Suprapubic skin (tissue), 4 donors: ENCODE measurements at regions not wholly inside any gene's neighbourhood (a gene's known extent, or its start where the extent isn't known, plus 50 kb on each side); places are given as distances from the start of the nearest gene placed in this dataset.

Experiments
- DNase-seq, 2 donors: peaks; one replicate each; pipeline ENCODE4 v3.0.0-alpha.2; 2019; ENCODE audit warnings: low spot score in 2 of 2
- H3K27ac ChIP-seq: fragments of 200-600 bp; sonication (generic); one replicate; pipeline ENCODE4 v1.5.1; 2019
- H3K27me3 ChIP-seq: fragments of 200-600 bp; sonication (generic); one replicate; pipeline ENCODE4 v1.5.1; 2019
- H3K36me3 ChIP-seq: fragments of 200-600 bp; sonication (generic); one replicate; pipeline ENCODE4 v1.5.1; 2019
- H3K4me1 ChIP-seq: fragments of 200-600 bp; sonication (generic); one replicate; pipeline ENCODE4 v1.5.1; 2019
- H3K4me3 ChIP-seq: fragments of 200-600 bp; sonication (generic); one replicate; pipeline ENCODE4 v1.5.1; 2019; ENCODE audit warnings: mild to moderate bottlenecking
- H3K9me3 ChIP-seq: fragments of 200-600 bp; sonication (generic); one replicate; pipeline ENCODE4 v1.5.1; 2019
- EP300 ChIP-seq: sonication (generic); formaldehyde crosslinking; IDR thresholded peaks from one replicate; pipeline ENCODE4 v1.6.1; 2017; ENCODE audit warnings: antibody characterized with exemption
- POLR2A ChIP-seq, 2 donors: fragments of 450-650 bp; IDR thresholded peaks; one replicate each; pipeline ENCODE4 v1.6.1; 2017; ENCODE audit warnings: antibody characterized with exemption in 2 of 2, mild to moderate bottlenecking in 2 of 2, moderate library complexity in 2 of 2
- POLR2AphosphoS5 ChIP-seq, 3 donors: sonication (generic); formaldehyde crosslinking; IDR thresholded peaks; one replicate each; pipeline ENCODE4 v1.6.1; 2017; ENCODE audit warnings: antibody characterized with exemption in 3 of 3
- WGBS: methylation state at CpG from one replicate; pipeline ENCODE4 v1.1.5; 2018; 5-methylcytosine and 5-hydroxymethylcytosine counted together
- TF ChIP-seq, protein P1 (sequence below), 2 donors: fragments of 200-600 bp in 1 of 2; fragments of 450-650 bp in 1 of 2; sonication (generic) in 1 of 2; IDR thresholded peaks; one replicate each; pipeline ENCODE4 v1.5.1; 2016 to 2019; ENCODE audit warnings: antibody characterized with exemption in 2 of 2, mild to moderate bottlenecking in 1 of 2, moderate library complexity in 1 of 2

DNA sequence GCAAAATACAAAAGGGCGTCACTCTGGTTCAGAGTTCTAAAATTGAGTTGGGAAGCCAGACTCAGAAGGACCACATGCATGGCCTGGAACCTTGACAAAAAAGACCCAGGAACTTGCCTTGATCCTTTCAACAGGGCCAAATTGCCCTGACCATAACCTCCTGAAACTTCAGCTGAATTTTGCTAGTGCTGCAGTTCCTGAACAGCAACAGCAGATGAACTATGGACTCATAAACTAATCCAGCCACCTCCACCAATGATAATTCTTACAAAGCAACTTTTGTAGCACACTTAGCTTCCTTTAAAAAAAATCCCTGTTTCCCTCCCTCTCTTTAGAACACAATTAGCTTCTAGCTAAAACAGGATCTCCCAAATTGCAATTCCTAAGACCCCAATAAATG lies 155.9 kb downstream of the MAT2B start:
- no peak for DNase-seq
- Histone ChIP-seq H3K36me3 (no peaks in the 10 kb centered on the region), H3K4me3 (no peak overlapping the region), H3K4me1 (no peaks in the 10 kb centered on the region), H3K27me3 (no peaks in the 10 kb centered on the region), H3K27ac (no peak overlapping the region), H3K9me3 (peaks cover 7% of the 10 kb centered on the region)
- TF ChIP-seq POLR2AphosphoS5 (IDR thresholded peaks at IDR 0.05) (no peak), POLR2A (IDR thresholded peaks at IDR 0.05) (no peak), EP300 (no peak)
- TF ChIP-seq, protein P1, sequence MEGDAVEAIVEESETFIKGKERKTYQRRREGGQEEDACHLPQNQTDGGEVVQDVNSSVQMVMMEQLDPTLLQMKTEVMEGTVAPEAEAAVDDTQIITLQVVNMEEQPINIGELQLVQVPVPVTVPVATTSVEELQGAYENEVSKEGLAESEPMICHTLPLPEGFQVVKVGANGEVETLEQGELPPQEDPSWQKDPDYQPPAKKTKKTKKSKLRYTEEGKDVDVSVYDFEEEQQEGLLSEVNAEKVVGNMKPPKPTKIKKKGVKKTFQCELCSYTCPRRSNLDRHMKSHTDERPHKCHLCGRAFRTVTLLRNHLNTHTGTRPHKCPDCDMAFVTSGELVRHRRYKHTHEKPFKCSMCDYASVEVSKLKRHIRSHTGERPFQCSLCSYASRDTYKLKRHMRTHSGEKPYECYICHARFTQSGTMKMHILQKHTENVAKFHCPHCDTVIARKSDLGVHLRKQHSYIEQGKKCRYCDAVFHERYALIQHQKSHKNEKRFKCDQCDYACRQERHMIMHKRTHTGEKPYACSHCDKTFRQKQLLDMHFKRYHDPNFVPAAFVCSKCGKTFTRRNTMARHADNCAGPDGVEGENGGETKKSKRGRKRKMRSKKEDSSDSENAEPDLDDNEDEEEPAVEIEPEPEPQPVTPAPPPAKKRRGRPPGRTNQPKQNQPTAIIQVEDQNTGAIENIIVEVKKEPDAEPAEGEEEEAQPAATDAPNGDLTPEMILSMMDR (IDR thresholded peaks at IDR 0.05): no peak
- 73% methylated on average over 1 of the region's 1 CpG for WGBS

DNA sequence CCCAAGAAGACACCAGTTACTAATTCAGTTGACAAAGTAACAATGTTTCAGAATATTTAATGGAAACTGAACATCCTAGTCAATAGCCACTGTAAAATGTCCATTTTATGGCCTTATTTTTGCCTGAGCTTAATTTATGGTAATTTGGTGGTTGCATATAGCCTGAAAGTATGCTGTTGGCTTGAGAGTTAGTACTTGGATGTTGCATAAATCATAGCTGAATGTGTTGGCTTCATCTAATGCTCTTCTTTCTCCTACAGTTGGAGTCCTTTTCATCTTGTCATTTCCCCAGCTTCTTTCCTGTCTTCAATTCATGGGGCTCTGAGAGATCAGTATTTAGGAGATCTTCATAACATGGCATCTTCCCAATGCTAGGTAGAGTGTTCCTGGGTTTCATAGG lies 164.6 kb downstream of the MAT2B start:
- H3K27me3 ChIP-seq: no peaks in the 10 kb centered on the region
- no peaks in the 10 kb centered on the region for H3K9me3 ChIP-seq
- H3K4me1 ChIP-seq: no peaks in the 10 kb centered on the region
- no peak overlapping the region for H3K27ac ChIP-seq
- no peak for TF ChIP-seq POLR2A (IDR thresholded peaks at IDR 0.05)
- TF ChIP-seq, protein P1 (IDR thresholded peaks at IDR 0.05): no peak
- no peak for TF ChIP-seq EP300
- TF ChIP-seq POLR2AphosphoS5 (IDR thresholded peaks at IDR 0.05): no peak
- no peak overlapping the region for H3K4me3 ChIP-seq
- H3K36me3 ChIP-seq: no peaks in the 10 kb centered on the region
- no peak for DNase-seq

DNA sequence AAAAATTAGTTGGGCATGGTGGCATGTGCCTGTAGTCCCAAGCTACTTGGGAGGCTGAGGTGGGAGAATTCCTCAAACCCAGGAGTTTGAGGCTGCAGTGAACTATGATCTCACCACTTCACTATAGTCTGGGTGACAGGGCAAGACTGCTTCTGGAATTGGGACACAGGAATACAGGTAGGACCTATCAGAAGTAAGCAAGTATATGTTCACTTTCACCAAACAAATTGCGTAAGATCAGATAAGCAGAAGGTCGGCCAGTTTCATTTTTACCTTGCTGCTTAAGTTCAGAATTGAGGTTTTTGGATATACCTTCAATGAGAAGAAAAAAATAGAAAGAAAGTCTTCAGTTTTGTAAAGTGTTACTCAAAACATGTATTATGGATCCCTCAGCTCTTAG lies 171.7 kb downstream of the MAT2B start:
- H3K9me3 ChIP-seq: no peaks in the 10 kb centered on the region
- no peaks in the 10 kb centered on the region for H3K27me3 ChIP-seq
- H3K4me1 ChIP-seq: no peaks in the 10 kb centered on the region
- DNase-seq: no peak
- 70% methylated on average over 2 of the region's 2 CpGs for WGBS
- no peak overlapping the region for H3K4me3 ChIP-seq
- no peak for TF ChIP-seq POLR2AphosphoS5 (IDR thresholded peaks at IDR 0.05)
- TF ChIP-seq EP300: no peak
- no peak overlapping the region for H3K27ac ChIP-seq
- no peaks in the 10 kb centered on the region for H3K36me3 ChIP-seq

DNA sequence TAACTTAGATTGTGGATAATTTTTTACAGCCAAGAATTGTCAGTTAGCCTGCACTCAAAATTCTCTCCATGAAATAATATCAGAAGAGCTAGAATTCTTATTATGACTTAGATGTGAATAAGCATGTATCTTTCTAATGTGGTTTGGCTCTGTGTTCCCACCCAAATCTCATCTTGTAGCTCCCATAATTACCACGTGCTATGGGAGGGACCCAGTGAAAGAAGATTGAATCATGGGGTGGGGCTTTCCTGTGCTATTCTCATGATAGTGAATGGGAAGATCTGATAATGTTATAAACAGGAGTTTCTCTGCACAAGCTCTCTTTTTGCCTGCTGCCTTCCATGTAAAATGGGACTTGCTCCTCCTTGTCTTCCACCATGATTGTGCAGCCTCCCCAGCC lies 176.8 kb downstream of the MAT2B start:
- no peak for DNase-seq
- Histone ChIP-seq H3K27me3 (no peaks in the 10 kb centered on the region), H3K4me1 (no peaks in the 10 kb centered on the region), H3K4me3 (no peak overlapping the region), H3K9me3 (no peaks in the 10 kb centered on the region), H3K36me3 (no peaks in the 10 kb centered on the region), H3K27ac (no peak overlapping the region)
- 23% methylated on average over 1 of the region's 1 CpG for WGBS
- no peak for TF ChIP-seq POLR2A (IDR thresholded peaks at IDR 0.05)
- TF ChIP-seq, protein P1 (IDR thresholded peaks at IDR 0.05): no peak
- no peak for TF ChIP-seq POLR2AphosphoS5 (IDR thresholded peaks at IDR 0.05)
- no peak for TF ChIP-seq EP300

DNA sequence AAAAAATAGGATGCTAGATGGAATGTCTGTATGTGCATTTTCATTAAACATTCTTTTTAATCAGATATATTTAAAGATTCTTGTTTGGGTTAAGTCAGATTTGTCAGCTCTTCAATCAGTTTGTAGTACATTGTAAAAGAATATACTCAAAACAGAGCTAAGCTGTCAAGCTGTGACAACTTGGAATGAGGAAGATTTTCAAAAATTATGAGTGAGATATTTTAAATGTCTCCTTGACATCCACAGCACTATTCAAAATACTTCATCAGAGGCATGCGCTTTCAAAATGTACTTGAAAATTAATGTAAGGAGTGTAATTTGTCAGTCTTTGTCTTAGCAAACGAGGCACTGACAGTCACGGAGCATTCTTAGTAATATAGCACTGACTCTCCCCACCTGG lies 182.0 kb downstream of the MAT2B start:
- Histone ChIP-seq H3K4me3 (no peak overlapping the region), H3K9me3 (no peaks in the 10 kb centered on the region), H3K4me1 (no peaks in the 10 kb centered on the region), H3K27me3 (no peaks in the 10 kb centered on the region), H3K36me3 (no peaks in the 10 kb centered on the region), H3K27ac (no peak overlapping the region)
- no peak for TF ChIP-seq EP300
- TF ChIP-seq POLR2AphosphoS5 (IDR thresholded peaks at IDR 0.05): no peak
- TF ChIP-seq POLR2A (IDR thresholded peaks at IDR 0.05): no peak
- TF ChIP-seq, protein P1 (IDR thresholded peaks at IDR 0.05): no peak
- no peak for DNase-seq
- WGBS: 64% methylated on average over 3 of the region's 3 CpGs

DNA sequence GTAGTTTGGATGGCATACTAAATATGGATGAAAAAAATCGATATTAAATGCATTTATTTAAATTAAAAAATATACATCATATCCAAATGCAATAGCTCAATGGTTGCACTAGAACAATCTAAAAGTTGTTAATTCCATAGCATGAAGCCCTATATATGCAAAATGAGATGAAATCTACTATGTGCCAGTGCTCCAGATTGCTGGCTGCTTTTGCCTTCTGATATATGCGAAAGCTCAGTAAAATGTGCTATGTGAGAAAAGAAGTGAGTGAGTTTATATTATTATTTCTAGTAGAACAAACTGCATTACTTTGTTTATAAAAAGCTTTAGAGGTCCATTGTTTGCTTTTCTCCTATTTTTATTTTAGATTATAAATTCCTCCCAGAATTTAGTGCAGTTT lies 186.7 kb downstream of the MAT2B start:
- no peak for DNase-seq
- no peak overlapping the region for H3K27ac ChIP-seq
- TF ChIP-seq POLR2AphosphoS5 (IDR thresholded peaks at IDR 0.05): no peak
- TF ChIP-seq, protein P1 (IDR thresholded peaks at IDR 0.05): no peak
- no peaks in the 10 kb centered on the region for H3K27me3 ChIP-seq
- no peaks in the 10 kb centered on the region for H3K4me1 ChIP-seq
- no peaks in the 10 kb centered on the region for H3K36me3 ChIP-seq
- WGBS: 84% methylated on average over 2 of the region's 2 CpGs
- H3K9me3 ChIP-seq: no peaks in the 10 kb centered on the region
- H3K4me3 ChIP-seq: no peak overlapping the region
